ENCODE measurements at regions not wholly inside any gene's neighbourhood (a gene's known extent, or its start where the extent isn't known, plus 50 kb on each side); places are given as distances from the start of the nearest gene placed in this dataset.
"Not testable (repeated sequence)": the region's sequence is repeated elsewhere in the genome, so short reads cannot be mapped to it uniquely, and the experiment has no call there.

- ATAC-seq (ENCODE audit: poor library complexity) (no peak), DNase-seq (no peak)
- intact Hi-C loops (cut with DNase I): no loop called here
These were observed 187.8 kb downstream of the ZNF516 start for GRCh38 chr18:76307293-76307690.

DNA sequence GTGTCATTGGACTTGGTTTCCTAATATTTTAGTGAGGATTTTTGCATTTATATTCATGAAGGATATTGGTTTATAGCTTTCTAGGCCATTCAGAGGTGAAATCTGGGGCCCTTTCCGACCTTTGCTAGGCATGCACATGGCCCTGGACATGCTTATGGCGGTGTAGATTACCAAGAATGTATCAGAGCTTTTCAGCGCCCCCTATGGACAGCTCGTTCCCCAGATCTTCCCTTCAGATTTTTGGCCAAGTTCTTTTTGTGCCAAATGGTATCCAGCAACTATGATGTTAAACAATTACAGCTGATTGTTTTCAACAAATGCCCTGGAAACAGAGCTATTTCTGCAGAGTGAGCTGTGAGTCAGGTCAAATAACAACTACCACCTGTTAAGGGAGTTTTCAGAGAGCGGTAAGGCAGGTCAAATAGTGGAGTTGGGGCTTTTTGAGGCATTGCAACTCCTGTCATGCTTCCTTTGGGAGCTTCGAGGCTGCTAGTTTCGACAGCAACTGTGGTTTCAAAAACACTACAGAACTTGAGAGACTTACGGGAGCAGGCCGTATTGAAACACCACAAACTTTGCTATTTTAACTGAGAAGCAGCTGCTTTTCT, 188.3 kb downstream of the ZNF516 start:
- ATAC-seq (ENCODE audit: poor library complexity) (no peak), DNase-seq (no peak)
- intact Hi-C loops (cut with DNase I): no loop called here

- ATAC-seq (ENCODE audit: poor library complexity) (no peak), DNase-seq (no peak)
- intact Hi-C loops (cut with DNase I): no loop called here
These were observed 209.2 kb downstream of the ZNF516 start for GRCh38 chr18:76285866-76286265.

GRCh38 chr18:76281565-76281964, 213.5 kb downstream of the ZNF516 start:
- no peak for DNase-seq
- intact Hi-C loops (cut with DNase I): no loop called here
- no peak for ATAC-seq (ENCODE audit: poor library complexity)

- no peak for ATAC-seq (ENCODE audit: poor library complexity)
- no peak for DNase-seq
- intact Hi-C loops (cut with DNase I): no loop called here
These were observed 217.2 kb downstream of the ZNF516 start for GRCh38 chr18:76277801-76278200.

- DNase-seq (no peak), ATAC-seq (ENCODE audit: poor library complexity) (no peak)
- intact Hi-C loops (cut with DNase I): no loop called here
These were observed 219.2 kb downstream of the ZNF516 start for GRCh38 chr18:76275727-76276313.

GRCh38 chr18:76274468-76275289, 220.4 kb downstream of the ZNF516 start:
- DNase-seq (no peak), ATAC-seq (ENCODE audit: poor library complexity) (no peak)
- intact Hi-C loops (cut with DNase I): no loop called here

DNA sequence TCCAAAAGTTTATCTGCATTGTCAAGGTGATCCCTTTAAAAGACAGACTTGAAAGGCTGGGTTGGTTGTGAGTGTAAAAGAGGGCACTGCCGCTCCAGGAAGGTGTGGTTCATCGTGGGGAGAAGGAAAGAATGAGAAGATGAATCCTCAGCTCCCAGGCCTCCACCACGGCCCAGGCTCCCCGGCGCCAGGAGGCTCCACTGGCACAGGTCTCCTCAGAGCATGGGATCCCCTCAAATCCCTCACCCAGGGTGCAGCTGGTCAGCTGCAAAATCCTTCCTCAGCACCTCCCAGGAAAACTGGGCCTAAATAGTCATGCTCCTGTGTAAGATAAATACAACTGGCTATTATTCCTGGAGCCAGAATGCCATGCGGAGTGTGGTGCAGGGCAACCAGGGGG, 221.1 kb downstream of the ZNF516 start:
- DNase-seq (no peak), ATAC-seq (ENCODE audit: poor library complexity) (no peak)
- intact Hi-C loops (cut with DNase I): no loop called here

DNA sequence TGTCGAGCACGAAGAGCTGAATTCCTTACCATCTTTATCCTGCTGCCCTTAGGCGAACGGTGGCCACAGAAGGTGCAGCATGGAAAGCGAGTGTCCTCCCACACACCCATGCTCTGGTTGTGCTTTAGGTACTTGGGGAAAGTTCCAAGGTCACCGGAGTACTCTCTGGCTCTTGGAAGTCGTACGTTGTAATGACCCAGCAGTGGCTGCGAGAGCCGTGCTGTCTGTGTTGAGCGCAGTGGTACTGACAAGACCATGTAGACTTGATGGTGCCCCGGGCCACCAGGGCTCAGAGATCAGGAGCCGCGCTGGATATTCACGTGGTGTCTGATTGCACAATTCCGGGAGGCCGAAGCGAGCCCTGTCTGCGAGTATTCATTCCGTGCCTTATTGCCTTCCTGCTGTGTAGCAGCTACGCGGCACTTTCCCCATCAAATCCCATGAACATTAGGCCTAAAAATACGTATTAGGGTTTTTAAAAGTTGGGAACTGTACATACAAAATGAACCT, 222.0 kb downstream of the ZNF516 start:
- no peak for ATAC-seq (ENCODE audit: poor library complexity)
- no peak for DNase-seq

DNA sequence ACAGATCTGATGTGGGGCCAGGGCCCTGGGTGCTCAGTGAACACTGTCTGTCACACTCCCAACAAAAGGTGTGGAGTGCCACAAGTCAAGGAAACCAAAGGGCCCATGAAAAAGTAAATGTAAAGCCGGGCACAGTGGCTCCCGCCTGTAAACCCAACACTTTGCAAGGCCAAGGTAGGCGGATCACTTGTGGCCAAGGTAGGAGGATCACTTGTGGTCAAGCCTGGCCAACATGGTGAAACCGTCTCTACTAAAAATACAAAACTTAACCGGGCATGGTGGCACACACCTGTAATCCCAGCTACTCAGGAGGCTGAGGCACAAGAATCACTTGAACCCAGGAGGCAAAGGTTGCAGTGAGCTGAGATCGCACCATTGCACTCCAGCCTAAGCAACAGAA, 227.6 kb downstream of the ZNF516 start:
- intact Hi-C loops (cut with DNase I); DNase-seq; ATAC-seq (ENCODE audit: poor library complexity): not testable (repeated sequence)

More for the DNA sequence above, 222.0 kb downstream of the ZNF516 start:
- intact Hi-C loops (cut with DNase I): no loop called here

DNA sequence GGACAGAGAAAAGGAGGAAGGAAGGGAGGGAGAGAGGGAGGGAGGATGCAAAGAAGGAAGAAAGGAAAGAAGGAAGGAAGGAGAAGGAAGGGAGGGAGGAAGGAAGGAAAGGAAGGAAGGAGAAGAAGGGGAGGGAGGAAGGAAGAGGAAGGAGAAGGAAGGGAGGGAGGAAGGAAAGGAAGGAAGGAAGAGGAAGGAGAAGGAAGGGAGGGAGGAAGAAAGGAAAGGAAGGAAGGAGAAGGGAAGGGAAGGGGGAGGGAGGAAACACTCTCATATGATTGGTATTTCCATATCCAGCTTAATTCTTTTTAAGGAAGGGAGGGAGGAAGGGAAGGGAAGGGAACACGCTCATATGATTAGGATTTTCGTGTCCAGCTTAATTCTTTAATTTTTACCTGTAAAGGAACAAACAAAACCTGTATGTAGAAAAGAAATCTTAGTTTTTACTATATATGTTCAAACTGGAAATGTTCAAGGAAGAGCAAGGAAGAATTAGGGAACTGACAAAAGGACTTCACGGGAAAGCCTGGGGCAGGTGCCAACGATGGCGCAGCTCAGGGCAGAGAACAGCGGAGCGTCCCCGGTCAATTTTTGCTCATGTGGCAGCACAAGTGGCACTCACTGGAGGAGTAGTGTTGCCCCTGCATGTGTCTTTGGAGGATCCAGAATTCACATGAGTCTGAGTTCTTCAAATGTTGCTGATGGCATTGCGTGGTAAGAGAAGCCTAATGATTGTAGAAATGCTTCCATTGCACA, 228.6 kb downstream of the ZNF516 start:
- intact Hi-C loops (cut with DNase I): no loop called here
- ATAC-seq (ENCODE audit: poor library complexity): no peak
- no peak for DNase-seq

DNA sequence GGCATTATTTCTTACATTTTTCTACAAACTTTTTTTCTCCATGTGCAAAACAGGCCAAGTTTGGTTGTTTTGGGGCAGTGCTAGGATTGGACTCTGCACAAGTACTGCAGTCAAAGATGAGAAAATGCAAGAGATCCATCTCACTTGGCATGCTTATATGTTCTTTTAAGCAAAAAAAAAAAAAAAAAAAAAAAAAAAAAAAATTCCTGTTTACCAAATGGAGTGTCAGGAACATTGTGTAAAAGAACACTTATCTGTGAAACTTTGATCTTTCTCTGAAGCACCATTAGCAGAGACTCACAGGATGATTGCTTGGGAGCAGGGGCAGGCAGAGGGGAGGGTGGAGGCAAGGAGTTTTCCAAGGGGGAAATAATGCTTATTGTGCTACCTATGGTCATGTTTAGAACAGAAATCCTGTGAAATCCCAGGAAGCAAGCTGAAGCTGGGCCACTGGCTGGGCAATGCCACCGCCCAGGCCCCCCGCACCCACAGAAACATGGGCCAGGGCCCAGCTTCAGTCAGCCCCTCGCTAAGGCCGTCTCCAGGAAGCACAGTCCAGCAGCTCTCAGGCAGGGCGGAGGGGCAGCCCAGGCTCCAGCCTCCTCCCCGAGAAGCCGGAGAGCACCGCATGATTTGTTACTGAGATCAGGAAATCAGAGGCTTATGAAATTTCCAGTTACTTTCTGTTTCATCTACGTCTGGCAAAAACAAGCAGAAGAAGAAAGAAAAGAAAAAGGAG, 229.4 kb downstream of the ZNF516 start:
- intact Hi-C loops (cut with DNase I): no loop called here
- ATAC-seq (ENCODE audit: poor library complexity) (peak; percentile 83), DNase-seq (peak; percentile 60)

DNA sequence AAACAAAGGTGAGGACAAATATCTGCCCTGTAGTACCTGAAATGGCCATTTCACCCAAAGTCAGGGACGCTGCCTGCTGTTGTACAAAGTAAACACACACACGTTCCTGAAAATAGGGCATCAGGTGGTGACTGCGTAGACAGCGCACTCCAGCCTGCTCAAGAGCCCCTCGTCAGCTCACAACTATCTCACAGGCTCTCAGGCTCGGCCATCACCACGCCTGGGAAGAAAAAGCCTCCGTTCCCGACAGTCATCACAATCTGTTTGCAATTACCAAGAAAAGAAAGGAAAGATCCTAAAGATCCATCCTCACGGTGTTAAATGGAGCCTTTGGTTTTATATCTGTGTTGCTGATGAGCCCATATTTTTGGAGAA, 230.2 kb downstream of the ZNF516 start:
- intact Hi-C loops (cut with DNase I): no loop called here
- no peak for DNase-seq
- ATAC-seq (ENCODE audit: poor library complexity): no peak

DNA sequence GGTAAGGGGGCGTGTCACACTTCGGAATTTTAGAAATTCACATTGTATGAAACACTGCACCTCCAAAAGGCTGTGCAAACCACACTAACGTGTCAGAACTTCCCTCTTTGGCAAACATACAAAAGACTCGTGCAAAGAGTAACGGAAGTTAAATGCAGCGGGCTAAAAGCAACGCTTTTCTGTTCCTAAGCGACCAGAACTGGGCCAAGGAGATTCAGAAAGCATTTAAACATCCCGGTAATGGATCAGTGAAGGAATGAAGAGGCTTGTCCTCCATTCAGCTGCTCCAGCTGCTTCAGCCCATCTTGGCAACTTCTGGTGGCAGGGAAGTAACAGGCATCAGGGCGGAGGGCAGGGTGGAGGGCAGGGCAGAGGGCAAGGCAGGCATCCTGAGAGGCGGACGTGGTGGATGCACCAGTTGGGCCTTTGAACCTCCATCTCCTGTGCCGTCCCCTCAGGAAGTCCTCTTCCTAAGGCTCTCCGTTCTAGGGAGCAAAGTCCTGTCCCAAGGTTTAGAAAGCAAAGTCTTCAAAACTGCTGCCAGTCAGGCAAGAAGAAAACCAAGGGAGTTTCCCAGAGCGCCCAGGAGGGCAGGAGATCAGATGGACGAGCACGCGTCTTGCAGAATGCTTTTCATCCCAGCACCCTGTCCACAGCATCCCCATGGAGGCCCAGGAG, 230.7 kb downstream of the ZNF516 start:
- intact Hi-C loops (cut with DNase I): no loop called here
- no peak for ATAC-seq (ENCODE audit: poor library complexity)
- DNase-seq: no peak

- intact Hi-C loops (cut with DNase I): no loop called here
- no peak for DNase-seq
- ATAC-seq (ENCODE audit: poor library complexity): no peak
These were observed 231.7 kb downstream of the ZNF516 start for GRCh38 chr18:76263046-76264005.

DNA sequence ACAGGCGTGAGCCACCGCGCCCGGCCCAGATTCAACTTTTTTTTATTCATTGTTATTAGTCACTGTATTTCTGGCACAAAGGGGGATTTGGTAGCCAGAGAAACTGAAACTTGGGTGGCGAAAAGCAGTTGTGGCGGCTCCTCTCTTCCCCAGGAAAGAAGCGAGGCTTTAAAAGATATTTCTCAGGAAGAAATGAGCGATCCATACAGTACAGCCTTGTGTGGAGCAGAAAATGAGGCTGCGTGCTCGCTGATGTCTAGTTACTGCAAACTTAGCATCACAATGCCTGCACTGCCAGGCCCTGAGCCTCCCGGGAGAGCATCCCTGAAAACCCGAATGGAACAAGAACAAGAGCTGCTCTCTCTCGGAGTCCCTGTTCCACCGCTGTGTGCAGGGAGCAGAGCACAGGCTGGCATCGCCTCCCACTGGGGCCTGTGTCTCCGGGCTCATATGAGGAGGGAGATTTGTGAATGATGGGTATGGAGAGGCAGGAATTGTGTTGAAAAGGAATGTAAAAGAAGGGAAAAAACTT, 234.0 kb downstream of the ZNF516 start:
- DNase-seq (no peak), ATAC-seq (ENCODE audit: poor library complexity) (no peak)
- intact Hi-C loops (cut with DNase I): no loop called here

DNA sequence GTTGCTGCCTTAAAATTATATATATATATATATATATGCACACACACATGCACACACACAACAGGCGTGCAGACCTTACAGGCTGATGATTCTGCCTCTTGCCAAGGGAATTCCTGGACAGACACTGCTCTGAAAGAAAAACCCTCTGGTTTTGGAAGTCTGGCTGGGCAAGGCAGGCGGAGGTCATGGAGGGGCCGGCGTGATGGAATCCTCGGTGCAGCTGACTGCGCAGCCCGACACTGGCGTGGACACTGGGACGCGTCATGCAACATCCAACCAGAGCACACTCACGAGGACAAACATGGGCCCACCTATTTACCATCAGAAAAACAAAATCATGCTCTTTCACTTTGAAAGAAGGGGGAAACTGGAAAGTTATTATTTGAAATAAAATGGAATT, 235.3 kb downstream of the ZNF516 start:
- no peak for DNase-seq
- ATAC-seq (ENCODE audit: poor library complexity): no peak
- intact Hi-C loops (cut with DNase I): loop anchor here (5.0 kb wide), 1 partner anchor 377 kb away; no protein-coding TSS in a partner anchor

All from Right ventricle myocardium superior (tissue), 1 donor.